Testis (tissue), 2 donors: ENCODE measurements at regions not wholly inside any gene's neighbourhood (a gene's known extent, or its start where the extent isn't known, plus 50 kb on each side); places are given as distances from the start of the nearest gene placed in this dataset.

Experiments used
- DNase-seq: peaks from one replicate; pipeline ENCODE4 v3.0.0-alpha.2; 2019
- H3K27ac ChIP-seq, 2 donors: fragments of 200-600 bp; sonication (generic); one replicate each; pipeline ENCODE4 v1.5.1; 2019
- H3K27me3 ChIP-seq: fragments of 200-600 bp; sonication (generic); one replicate; pipeline ENCODE4 v1.5.1; 2019
- H3K36me3 ChIP-seq: fragments of 200-600 bp; sonication (generic); one replicate; pipeline ENCODE4 v1.5.1; 2017; ENCODE audit warnings: low read depth; ENCODE audit errors: missing control alignments
- H3K4me1 ChIP-seq: fragments of 200-600 bp; sonication (generic); one replicate; pipeline ENCODE4 v1.5.1; 2019
- H3K4me3 ChIP-seq, 2 donors: fragments of 200-600 bp; sonication (generic); one replicate each; pipeline ENCODE4 v1.5.1; 2017 to 2019
- H3K9me3 ChIP-seq: fragments of 200-600 bp; sonication (generic); one replicate; pipeline ENCODE4 v1.5.1; 2017
- POLR2A ChIP-seq: fragments of 450-650 bp; IDR thresholded peaks from one replicate; pipeline ENCODE4 v1.6.1; 2017; ENCODE audit warnings: antibody characterized with exemption, mild to moderate bottlenecking, moderate library complexity
- WGBS, 2 donors: methylation state at CpG; one replicate each; pipeline ENCODE4 v1.1.5; 2018; 5-methylcytosine and 5-hydroxymethylcytosine counted together
- intact Hi-C: fragments of 100-400 bp; cut with DNase I; formaldehyde crosslinking; loops from one replicate; pipeline ENCODE4 v1.15.1; 2023; ENCODE audit warnings: low total_unique reads
- TF ChIP-seq, protein P1 (sequence below), 3 experiments: fragments of 450-650 bp in 2 of 3; fragments of 200-600 bp in 1 of 3; sonication (generic) in 1 of 3; IDR thresholded peaks; one replicate each; pipeline ENCODE4 v1.5.1; 2016 to 2019; ENCODE audit warnings: antibody characterized with exemption in 3 of 3, mild to moderate bottlenecking in 2 of 3, moderate library complexity in 1 of 3

DNA sequence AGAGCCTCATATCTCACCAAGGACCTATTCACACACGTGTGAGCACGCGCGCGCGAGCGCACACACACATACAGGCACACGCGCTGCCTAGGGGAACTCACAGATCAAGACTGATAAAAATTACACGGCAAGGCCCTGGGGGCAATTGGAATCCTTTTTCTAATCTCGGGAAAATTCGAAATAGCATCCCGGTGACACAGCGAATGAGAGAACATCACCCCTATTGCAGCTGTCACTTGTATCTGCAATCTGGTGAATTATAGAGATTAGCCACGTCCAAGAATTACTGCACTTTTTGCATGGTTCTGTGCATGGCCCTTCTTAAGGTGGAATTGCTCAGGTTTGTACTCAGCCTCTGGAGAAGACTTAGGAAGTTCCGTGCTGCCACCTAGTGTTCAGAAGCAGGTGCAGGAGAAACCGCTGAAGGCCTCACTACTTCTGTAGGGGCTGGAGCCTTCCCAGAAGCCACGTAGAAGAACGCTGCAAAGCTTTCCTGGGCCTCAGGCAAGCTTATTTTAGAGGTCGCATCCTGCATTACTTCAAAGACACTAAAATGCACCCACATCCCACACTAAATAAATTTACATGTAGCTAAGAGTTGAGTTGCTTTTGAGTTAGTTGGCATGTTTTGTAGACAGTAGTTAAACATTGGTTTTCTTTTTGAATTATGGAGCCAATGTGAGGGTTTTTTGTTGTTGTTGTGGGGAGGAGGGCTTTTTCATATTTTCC lies 229.2 kb upstream of the CAMK1G start:
- H3K4me1 ChIP-seq, result no peaks in the 10 kb centered on the region
- no peaks in the 10 kb centered on the region for H3K27me3 ChIP-seq
- 20 to 21% methylated on average over 20 of the region's 20 CpGs for WGBS, 2 donors
- intact Hi-C loops, result no loop called here
- no peak overlapping the region for H3K4me3 ChIP-seq
- H3K27ac ChIP-seq, result no peak overlapping the region
- H3K9me3 ChIP-seq, result no peaks in the 10 kb centered on the region
- TF ChIP-seq, protein P1, sequence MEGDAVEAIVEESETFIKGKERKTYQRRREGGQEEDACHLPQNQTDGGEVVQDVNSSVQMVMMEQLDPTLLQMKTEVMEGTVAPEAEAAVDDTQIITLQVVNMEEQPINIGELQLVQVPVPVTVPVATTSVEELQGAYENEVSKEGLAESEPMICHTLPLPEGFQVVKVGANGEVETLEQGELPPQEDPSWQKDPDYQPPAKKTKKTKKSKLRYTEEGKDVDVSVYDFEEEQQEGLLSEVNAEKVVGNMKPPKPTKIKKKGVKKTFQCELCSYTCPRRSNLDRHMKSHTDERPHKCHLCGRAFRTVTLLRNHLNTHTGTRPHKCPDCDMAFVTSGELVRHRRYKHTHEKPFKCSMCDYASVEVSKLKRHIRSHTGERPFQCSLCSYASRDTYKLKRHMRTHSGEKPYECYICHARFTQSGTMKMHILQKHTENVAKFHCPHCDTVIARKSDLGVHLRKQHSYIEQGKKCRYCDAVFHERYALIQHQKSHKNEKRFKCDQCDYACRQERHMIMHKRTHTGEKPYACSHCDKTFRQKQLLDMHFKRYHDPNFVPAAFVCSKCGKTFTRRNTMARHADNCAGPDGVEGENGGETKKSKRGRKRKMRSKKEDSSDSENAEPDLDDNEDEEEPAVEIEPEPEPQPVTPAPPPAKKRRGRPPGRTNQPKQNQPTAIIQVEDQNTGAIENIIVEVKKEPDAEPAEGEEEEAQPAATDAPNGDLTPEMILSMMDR (IDR thresholded peaks at IDR 0.05), result peak; percentile 37 to 63 (median 61)
- no peak for TF ChIP-seq POLR2A
- H3K36me3 ChIP-seq, result no peaks in the 10 kb centered on the region
- peak; percentile 91 for DNase-seq

DNA sequence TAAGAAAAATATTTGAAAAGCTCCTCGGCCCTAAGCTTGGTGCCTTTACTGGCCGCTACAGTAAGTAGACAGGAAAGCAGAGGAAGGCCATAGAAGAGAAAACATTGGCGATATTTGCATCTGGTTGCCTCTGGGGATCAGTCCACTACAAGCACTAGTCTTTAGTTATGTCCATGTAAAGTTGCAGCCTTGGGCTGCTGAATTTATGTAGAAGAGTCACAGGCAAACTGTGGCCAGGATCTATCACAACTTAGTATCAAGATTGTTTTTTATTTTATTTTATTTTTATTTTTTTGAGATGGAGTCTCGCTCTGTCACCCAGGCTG lies 228.7 kb upstream of the CAMK1G start:
- H3K36me3 ChIP-seq, result no peaks in the 10 kb centered on the region
- 67 to 68% methylated on average over 4 of the region's 4 CpGs for WGBS, 2 donors
- intact Hi-C loops, result no loop called here
- H3K9me3 ChIP-seq, result no peaks in the 10 kb centered on the region
- TF ChIP-seq POLR2A, result no peak
- TF ChIP-seq, protein P1 (IDR thresholded peaks at IDR 0.05), result no peak
- no peaks in the 10 kb centered on the region for H3K4me1 ChIP-seq
- no peak overlapping the region for H3K27ac ChIP-seq
- H3K4me3 ChIP-seq, result no peak overlapping the region
- no peak for DNase-seq
- H3K27me3 ChIP-seq, result no peaks in the 10 kb centered on the region

DNA sequence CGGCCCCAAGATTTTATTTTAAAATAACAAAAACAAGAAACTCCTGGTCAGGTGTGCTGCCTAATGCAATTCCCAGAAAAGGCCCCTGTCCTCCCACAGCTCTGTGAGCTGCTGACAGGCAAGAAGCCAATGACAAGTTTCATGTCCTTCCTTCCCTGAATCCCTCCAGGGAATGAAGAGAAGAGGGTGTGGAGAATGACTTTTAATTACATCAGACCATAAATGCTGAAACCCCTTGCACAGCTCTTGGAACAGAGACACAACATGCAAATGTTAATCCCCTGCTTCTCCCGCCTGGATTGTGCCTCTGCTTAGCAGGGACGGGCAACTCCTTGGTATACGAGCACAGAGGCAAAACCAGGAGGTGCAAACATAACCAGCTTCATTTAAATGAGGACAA lies 228.1 kb upstream of the CAMK1G start:
- Histone ChIP-seq H3K36me3 (no peaks in the 10 kb centered on the region), H3K4me3 (no peak overlapping the region), H3K27me3 (no peaks in the 10 kb centered on the region), H3K27ac (no peak overlapping the region), H3K4me1 (no peaks in the 10 kb centered on the region), H3K9me3 (no peaks in the 10 kb centered on the region)
- intact Hi-C loops, result no loop called here
- 73 to 82% methylated on average over 4 of the region's 4 CpGs for WGBS, 2 donors
- DNase-seq, result no peak
- no peak for TF ChIP-seq POLR2A
- TF ChIP-seq, protein P1 (IDR thresholded peaks at IDR 0.05), result no peak

DNA sequence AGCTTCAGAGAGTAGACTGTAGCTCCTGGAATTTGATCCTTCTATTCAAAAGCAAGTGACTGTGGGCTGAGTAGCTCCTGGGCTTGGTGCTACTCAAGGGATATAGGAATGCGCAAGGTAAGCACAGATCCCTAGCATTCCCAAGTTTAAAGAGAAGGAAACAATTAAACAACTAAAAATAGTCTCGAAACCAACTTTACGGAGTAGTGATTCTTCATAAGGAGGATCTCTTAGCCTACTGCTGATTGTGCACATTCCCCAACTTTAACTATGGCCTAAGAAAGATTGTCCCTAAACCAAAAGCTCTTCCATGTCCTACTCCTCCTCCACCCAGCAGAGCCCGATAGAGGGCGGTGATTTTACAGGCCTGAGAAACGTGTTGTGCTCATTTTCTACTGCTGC lies 226.5 kb upstream of the CAMK1G start:
- Histone ChIP-seq H3K27me3 (no peaks in the 10 kb centered on the region), H3K27ac (no peak overlapping the region), H3K4me3 (no peak overlapping the region), H3K4me1 (no peaks in the 10 kb centered on the region), H3K36me3 (no peaks in the 10 kb centered on the region), H3K9me3 (no peaks in the 10 kb centered on the region)
- intact Hi-C loops, result no loop called here
- DNase-seq, result no peak
- 88 to 91% methylated on average over 6 of the region's 6 CpGs for WGBS, 2 donors
- no peak for TF ChIP-seq POLR2A
- TF ChIP-seq, protein P1 (IDR thresholded peaks at IDR 0.05), result no peak

DNA sequence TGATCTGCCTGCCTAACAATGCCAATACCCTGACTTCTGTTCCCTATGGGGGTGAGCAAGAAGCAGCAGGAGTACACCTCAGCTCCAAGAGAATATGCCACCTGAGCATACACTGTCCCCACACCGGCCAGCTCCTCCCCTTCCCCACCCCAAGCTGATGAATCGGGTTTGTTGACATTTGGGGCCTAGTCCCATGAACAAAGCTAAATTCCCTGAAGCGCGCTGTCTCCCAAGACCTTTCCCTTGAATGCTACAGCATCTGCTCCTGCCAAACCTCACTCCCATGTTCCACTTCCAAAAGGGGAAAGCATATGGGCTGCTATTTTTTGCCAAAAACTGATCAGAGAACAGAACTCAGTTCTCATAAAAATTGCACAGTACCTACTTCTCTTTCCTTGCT lies 220.4 kb upstream of the CAMK1G start:
- Histone ChIP-seq H3K36me3 (no peaks in the 10 kb centered on the region), H3K4me1 (no peaks in the 10 kb centered on the region), H3K4me3 (no peak overlapping the region), H3K27me3 (no peaks in the 10 kb centered on the region), H3K27ac (no peak overlapping the region), H3K9me3 (no peaks in the 10 kb centered on the region)
- no peak for DNase-seq
- 72 to 74% methylated on average over 4 of the region's 4 CpGs for WGBS, 2 donors
- TF ChIP-seq, protein P1 (IDR thresholded peaks at IDR 0.05), result no peak
- no peak for TF ChIP-seq POLR2A
- intact Hi-C loops, result no loop called here
